Hematopoietic multipotent progenitor cell treated with erythropoietin and hydrocortisone succinate and interleukin-3 and kit ligand, for 15 days (in vitro differentiated cells): ENCODE measurements at regions not wholly inside any gene's neighbourhood (a gene's known extent, or its start where the extent isn't known, plus 50 kb on each side); places are given as distances from the start of the nearest gene placed in this dataset.

Source experiments
- DNase-seq: peaks from one replicate; pipeline ENCODE4 v3.0.0-alpha.2; 2015; ENCODE audit warnings: low spot score

GRCh38 chr5:72055636-72056035 lies 51.6 kb upstream of the MAP1B start:
- DNase-seq: no peak
